ENCODE measurements at regions not wholly inside any gene's neighbourhood (a gene's known extent, or its start where the extent isn't known, plus 50 kb on each side); places are given as distances from the start of the nearest gene placed in this dataset.

- no peak for DNase-seq (ENCODE audit: low read depth in 1 of 2, low spot score in 1 of 2)
Measured at GRCh38 chr18:41630232-41630886, 324.7 kb upstream of the PIK3C3 start.

GRCh38 chr18:41624460-41624859, 330.6 kb upstream of the PIK3C3 start:
- no peak for DNase-seq (ENCODE audit: low read depth in 1 of 2, low spot score in 1 of 2)

GRCh38 chr18:41621177-41621576, 333.9 kb upstream of the PIK3C3 start:
- DNase-seq (ENCODE audit: low read depth in 1 of 2, low spot score in 1 of 2), result no peak

- DNase-seq (ENCODE audit: low read depth in 1 of 2, low spot score in 1 of 2), result no peak
Measured at GRCh38 chr18:41618147-41618546, 336.9 kb upstream of the PIK3C3 start.

- DNase-seq (ENCODE audit: low read depth in 1 of 2, low spot score in 1 of 2), result no peak
Measured at GRCh38 chr18:41617647-41618046, 337.4 kb upstream of the PIK3C3 start.

GRCh38 chr18:41613003-41613609, 341.9 kb upstream of the PIK3C3 start:
- DNase-seq (ENCODE audit: low read depth in 1 of 2, low spot score in 1 of 2), result no peak

- no peak for DNase-seq (ENCODE audit: low read depth in 1 of 2, low spot score in 1 of 2)
Measured at GRCh38 chr18:41604964-41605363, 350.1 kb upstream of the PIK3C3 start.

- DNase-seq (ENCODE audit: low read depth in 1 of 2, low spot score in 1 of 2), result no peak
Measured at GRCh38 chr18:41602034-41602433, 353.0 kb upstream of the PIK3C3 start.

GRCh38 chr18:41600693-41601391, 354.2 kb upstream of the PIK3C3 start:
- no peak for DNase-seq (ENCODE audit: low read depth in 1 of 2, low spot score in 1 of 2)

GRCh38 chr18:41599466-41599865, 355.6 kb upstream of the PIK3C3 start:
- DNase-seq (ENCODE audit: low read depth in 1 of 2, low spot score in 1 of 2), result no peak

GRCh38 chr18:41594582-41594981, 360.5 kb upstream of the PIK3C3 start:
- no peak for DNase-seq (ENCODE audit: low read depth in 1 of 2, low spot score in 1 of 2)

GRCh38 chr18:41593171-41593675, 361.8 kb upstream of the PIK3C3 start:
- no peak for DNase-seq (ENCODE audit: low read depth in 1 of 2, low spot score in 1 of 2)

- no peak for DNase-seq (ENCODE audit: low read depth in 1 of 2, low spot score in 1 of 2)
Measured at GRCh38 chr18:41587976-41588375, 367.1 kb upstream of the PIK3C3 start.

- DNase-seq (ENCODE audit: low read depth in 1 of 2, low spot score in 1 of 2), result no peak
Measured at GRCh38 chr18:41585512-41585911, 369.5 kb upstream of the PIK3C3 start.

GRCh38 chr18:41579185-41579584, 375.8 kb upstream of the PIK3C3 start:
- DNase-seq (ENCODE audit: low read depth in 1 of 2, low spot score in 1 of 2), result no peak

- DNase-seq (ENCODE audit: low read depth in 1 of 2, low spot score in 1 of 2), result no peak
Measured at GRCh38 chr18:41577529-41577928, 377.5 kb upstream of the PIK3C3 start.

- DNase-seq (ENCODE audit: low read depth in 1 of 2, low spot score in 1 of 2), result no peak
Measured at GRCh38 chr18:41576643-41577042, 378.4 kb upstream of the PIK3C3 start.

- DNase-seq (ENCODE audit: low read depth in 1 of 2, low spot score in 1 of 2), result no peak
Measured at GRCh38 chr18:41569867-41570266, 385.2 kb upstream of the PIK3C3 start.

- DNase-seq (ENCODE audit: low read depth in 1 of 2, low spot score in 1 of 2), result no peak
Measured at GRCh38 chr18:41561961-41562360, 393.1 kb upstream of the PIK3C3 start.

GRCh38 chr18:41558715-41559114, 396.3 kb upstream of the PIK3C3 start:
- no peak for DNase-seq (ENCODE audit: low read depth in 1 of 2, low spot score in 1 of 2)

- DNase-seq (ENCODE audit: low read depth in 1 of 2, low spot score in 1 of 2), result no peak
Measured at GRCh38 chr18:41553716-41554115, 401.3 kb upstream of the PIK3C3 start.

- no peak for DNase-seq (ENCODE audit: low read depth in 1 of 2, low spot score in 1 of 2)
Measured at GRCh38 chr18:41548521-41549260, 406.3 kb upstream of the PIK3C3 start.

All from stimulated activated CD4-positive, alpha-beta T cell treated with anti-CD3 and anti-CD28 coated beads, Interleukin-15, amount 100 ng/mL, for 1 hour (primary cell).